Stimulated activated CD4-positive, alpha-beta T cell treated with anti-CD3 and anti-CD28 coated beads, Interleukin-2, amount 100 ng/mL, for 48 hours (primary cell): ENCODE measurements at regions not wholly inside any gene's neighbourhood (a gene's known extent, or its start where the extent isn't known, plus 50 kb on each side); places are given as distances from the start of the nearest gene placed in this dataset.
A peak's percentile ranks its signal among the peaks of the same experiment; 100 is the strongest.
"Not testable (repeated sequence)": the region's sequence is repeated elsewhere in the genome, so short reads cannot be mapped to it uniquely, and the experiment has no call there.

Experiments
- DNase-seq, 2 donors: peaks; one replicate each; pipeline ENCODE4 v3.0.0-alpha.2; 2020

GRCh38 chr2:7557376-7557775 lies 640.2 kb downstream of the RNF144A start:
- no peak for DNase-seq

GRCh38 chr2:7559791-7560190 lies 642.6 kb downstream of the RNF144A start:
- no peak for DNase-seq

- DNase-seq: no peak
Measured at GRCh38 chr2:7566382-7566881, 649.2 kb downstream of the RNF144A start.

GRCh38 chr2:7567116-7567515 lies 649.9 kb downstream of the RNF144A start:
- DNase-seq: not testable (repeated sequence)

GRCh38 chr2:7567646-7568045 lies 650.4 kb downstream of the RNF144A start:
- peak; percentile 20 to 43 for DNase-seq

- no peak for DNase-seq
Measured at GRCh38 chr2:7570247-7570646, 653.0 kb downstream of the RNF144A start.

- DNase-seq: no peak
Measured at GRCh38 chr2:7571701-7572100, 654.5 kb downstream of the RNF144A start.

- DNase-seq: peak in 1 of 2 donors; percentile 23
Measured at GRCh38 chr2:7572450-7572849, 655.2 kb downstream of the RNF144A start.

- no peak for DNase-seq
Measured at GRCh38 chr2:7573166-7573825, 656.1 kb downstream of the RNF144A start.

- no peak for DNase-seq
Measured at GRCh38 chr2:7574385-7574784, 657.2 kb downstream of the RNF144A start.

- no peak for DNase-seq
Measured at GRCh38 chr2:7577769-7578168, 660.6 kb downstream of the RNF144A start.

GRCh38 chr2:7584017-7584416 lies 666.8 kb downstream of the RNF144A start:
- no peak for DNase-seq

- DNase-seq: no peak
Measured at GRCh38 chr2:7586898-7587297, 669.7 kb downstream of the RNF144A start.

- DNase-seq: no peak
Measured at GRCh38 chr2:7588295-7588694, 671.1 kb downstream of the RNF144A start.

- no peak for DNase-seq
Measured at GRCh38 chr2:7592618-7593140, 675.5 kb downstream of the RNF144A start.

- DNase-seq: no peak
Measured at GRCh38 chr2:7593360-7593759, 676.1 kb downstream of the RNF144A start.

GRCh38 chr2:7594211-7594610 lies 677.0 kb downstream of the RNF144A start:
- no peak for DNase-seq

- DNase-seq: no peak
Measured at GRCh38 chr2:7595206-7595605, 678.0 kb downstream of the RNF144A start.

GRCh38 chr2:7598402-7598801 lies 681.2 kb downstream of the RNF144A start:
- DNase-seq: no peak

GRCh38 chr2:7599462-7600258 lies 682.4 kb downstream of the RNF144A start:
- no peak for DNase-seq

- DNase-seq: no peak
Measured at GRCh38 chr2:7601990-7602389, 684.8 kb downstream of the RNF144A start.

- no peak for DNase-seq
Measured at GRCh38 chr2:7604456-7604855, 687.2 kb downstream of the RNF144A start.

- DNase-seq: no peak
Measured at GRCh38 chr2:7607441-7608173, 690.4 kb downstream of the RNF144A start.
